Nephron (organoid): ENCODE measurements at regions not wholly inside any gene's neighbourhood (a gene's known extent, or its start where the extent isn't known, plus 50 kb on each side); places are given as distances from the start of the nearest gene placed in this dataset.
A peak's percentile ranks its signal among the peaks of the same experiment; 100 is the strongest.

Experiments
- H3K27ac Mint-ChIP-seq, 3 experiments: 2 replicates each; pipeline ENCODE4 v1.8.0; 2020; ENCODE audit warnings: mixed read lengths in 3 of 3, mild to moderate bottlenecking in 2 of 3, moderate library complexity in 1 of 3
- H3K27me3 Mint-ChIP-seq: 2 replicates; pipeline ENCODE4 v1.8.0; 2021; ENCODE audit warnings: low read depth, mild to moderate bottlenecking, moderate library complexity, mixed read lengths
- H3K36me3 Mint-ChIP-seq: 2 replicates; pipeline ENCODE4 v1.8.0; 2020; ENCODE audit warnings: low read depth, mixed read lengths
- H3K4me1 Mint-ChIP-seq: 2 replicates; pipeline ENCODE4 v1.8.0; 2020; ENCODE audit warnings: mixed read lengths
- H3K4me3 Mint-ChIP-seq, 3 experiments: 2 replicates each; pipeline ENCODE4 v1.8.0; 2020; ENCODE audit warnings: mild to moderate bottlenecking in 3 of 3, mixed read lengths in 3 of 3, moderate library complexity in 2 of 3
- H3K9me3 Mint-ChIP-seq: 2 replicates; pipeline ENCODE4 v1.8.0; 2020; ENCODE audit warnings: mixed read lengths
- TF ChIP-seq, protein P1 (sequence below), 3 experiments: fragments of 200-600 bp; sonication (generic); IDR thresholded peaks; one replicate each; pipeline ENCODE4 v1.5.0; 2021; ENCODE audit warnings: antibody characterized with exemption in 3 of 3; ENCODE audit not compliant: unreplicated experiment in 3 of 3

DNA sequence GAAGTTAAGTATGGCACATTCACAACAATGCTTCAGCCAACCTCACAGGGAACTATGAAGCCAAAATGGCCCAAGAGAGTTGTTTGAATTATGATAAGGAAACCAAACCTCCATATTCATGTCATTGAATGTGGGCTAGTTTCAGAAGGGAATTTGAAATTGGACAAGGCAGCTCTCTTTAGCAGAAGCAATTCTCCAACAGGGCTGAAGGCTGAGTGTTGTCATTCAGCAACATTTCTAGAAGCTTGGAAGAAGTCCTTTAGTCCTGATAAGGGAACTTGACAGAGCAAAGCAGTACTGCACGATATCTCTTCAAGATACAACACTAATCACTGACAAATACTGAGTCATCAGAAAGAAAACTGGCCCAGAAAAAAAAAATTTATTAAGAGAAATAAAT, 115.4 kb downstream of the SLC25A46 start:
- Mint-ChIP-seq H3K36me3 (no peaks in the 10 kb centered on the region), H3K27ac (no peak overlapping the region), H3K4me3 (no peak overlapping the region)

DNA sequence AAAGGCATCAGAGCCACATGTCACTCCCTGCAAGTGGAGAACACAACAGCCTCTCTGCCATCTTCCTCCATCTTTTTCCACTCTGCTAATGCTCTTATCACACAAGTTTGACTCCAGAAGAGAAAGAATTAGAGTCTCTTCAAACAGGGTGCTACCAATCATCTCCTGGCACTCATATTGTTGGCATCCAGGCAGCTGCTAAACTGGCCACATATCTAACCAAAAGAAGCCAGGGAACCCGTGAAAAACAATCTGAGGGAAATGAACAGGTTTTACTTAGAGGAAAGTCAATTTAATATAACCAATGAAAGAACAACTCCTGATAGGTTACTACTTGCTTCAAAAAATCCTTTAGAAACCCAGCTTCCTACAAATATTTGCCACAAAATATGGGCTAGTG, 117.2 kb downstream of the SLC25A46 start:
- TF ChIP-seq, protein P1, sequence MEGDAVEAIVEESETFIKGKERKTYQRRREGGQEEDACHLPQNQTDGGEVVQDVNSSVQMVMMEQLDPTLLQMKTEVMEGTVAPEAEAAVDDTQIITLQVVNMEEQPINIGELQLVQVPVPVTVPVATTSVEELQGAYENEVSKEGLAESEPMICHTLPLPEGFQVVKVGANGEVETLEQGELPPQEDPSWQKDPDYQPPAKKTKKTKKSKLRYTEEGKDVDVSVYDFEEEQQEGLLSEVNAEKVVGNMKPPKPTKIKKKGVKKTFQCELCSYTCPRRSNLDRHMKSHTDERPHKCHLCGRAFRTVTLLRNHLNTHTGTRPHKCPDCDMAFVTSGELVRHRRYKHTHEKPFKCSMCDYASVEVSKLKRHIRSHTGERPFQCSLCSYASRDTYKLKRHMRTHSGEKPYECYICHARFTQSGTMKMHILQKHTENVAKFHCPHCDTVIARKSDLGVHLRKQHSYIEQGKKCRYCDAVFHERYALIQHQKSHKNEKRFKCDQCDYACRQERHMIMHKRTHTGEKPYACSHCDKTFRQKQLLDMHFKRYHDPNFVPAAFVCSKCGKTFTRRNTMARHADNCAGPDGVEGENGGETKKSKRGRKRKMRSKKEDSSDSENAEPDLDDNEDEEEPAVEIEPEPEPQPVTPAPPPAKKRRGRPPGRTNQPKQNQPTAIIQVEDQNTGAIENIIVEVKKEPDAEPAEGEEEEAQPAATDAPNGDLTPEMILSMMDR (IDR thresholded peaks at IDR 0.05; ENCODE audit: unreplicated experiment in 3 of 3), result no peak
- Mint-ChIP-seq H3K9me3 (no peaks in the 10 kb centered on the region), H3K27ac (no peak overlapping the region), H3K27me3 (peaks cover 7% of the 10 kb centered on the region), H3K36me3 (no peaks in the 10 kb centered on the region), H3K4me1 (no peaks in the 10 kb centered on the region), H3K4me3 (no peak overlapping the region)

More for the DNA sequence above, 115.4 kb downstream of the SLC25A46 start:
- TF ChIP-seq, protein P1 (IDR thresholded peaks at IDR 0.05; ENCODE audit: unreplicated experiment in 3 of 3), result no peak
- no peaks in the 10 kb centered on the region for H3K27me3 Mint-ChIP-seq
- H3K4me1 Mint-ChIP-seq, result no peaks in the 10 kb centered on the region
- H3K9me3 Mint-ChIP-seq, result peaks cover 4% of the 10 kb centered on the region

GRCh38 chr5:110865400-110866094, 126.7 kb downstream of the SLC25A46 start:
- H3K27ac Mint-ChIP-seq, result no peak overlapping the region
- H3K4me3 Mint-ChIP-seq, result no peak overlapping the region
- H3K27me3 Mint-ChIP-seq, result peaks cover 5% of the 10 kb centered on the region
- TF ChIP-seq, protein P1 (IDR thresholded peaks at IDR 0.05; ENCODE audit: unreplicated experiment in 3 of 3), result peak; percentile 23 to 53 (median 39)
- no peaks in the 10 kb centered on the region for H3K9me3 Mint-ChIP-seq
- H3K36me3 Mint-ChIP-seq, result no peaks in the 10 kb centered on the region
- H3K4me1 Mint-ChIP-seq, result no peaks in the 10 kb centered on the region

GRCh38 chr5:110869927-110870326, 131.1 kb downstream of the SLC25A46 start:
- Mint-ChIP-seq H3K27me3 (peaks cover 7% of the 10 kb centered on the region), H3K27ac (no peak overlapping the region), H3K36me3 (no peaks in the 10 kb centered on the region), H3K4me1 (no peaks in the 10 kb centered on the region), H3K4me3 (no peak overlapping the region), H3K9me3 (no peaks in the 10 kb centered on the region)
- TF ChIP-seq, protein P1 (IDR thresholded peaks at IDR 0.05; ENCODE audit: unreplicated experiment in 3 of 3), result no peak

- Mint-ChIP-seq H3K4me1 (no peaks in the 10 kb centered on the region), H3K36me3 (no peaks in the 10 kb centered on the region), H3K9me3 (no peaks in the 10 kb centered on the region), H3K27ac (no peak overlapping the region), H3K4me3 (no peak overlapping the region), H3K27me3 (peaks cover 7% of the 10 kb centered on the region)
- TF ChIP-seq, protein P1 (IDR thresholded peaks at IDR 0.05; ENCODE audit: unreplicated experiment in 3 of 3), result no peak
These were observed 133.4 kb downstream of the SLC25A46 start for GRCh38 chr5:110872200-110872599.

DNA sequence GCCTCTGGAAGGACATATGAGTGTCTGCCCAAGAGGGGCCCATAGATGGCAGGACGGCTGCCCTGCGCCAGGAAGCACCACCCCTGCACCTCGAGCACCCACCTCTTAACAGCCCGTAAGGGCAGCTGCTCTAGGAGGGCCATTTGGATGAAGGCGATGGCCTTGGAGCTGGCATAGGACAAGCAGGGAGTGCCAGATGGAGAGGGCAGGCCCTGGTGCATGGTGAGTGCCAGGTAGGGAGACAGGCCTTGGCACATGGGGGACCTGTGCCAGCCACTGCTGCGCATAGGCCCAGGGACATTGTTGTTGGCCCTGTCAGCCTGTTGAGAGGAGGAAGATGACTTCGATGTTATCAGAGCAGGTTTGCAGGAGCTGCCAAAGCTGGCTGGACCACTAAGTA, 134.2 kb downstream of the SLC25A46 start:
- no peaks in the 10 kb centered on the region for H3K9me3 Mint-ChIP-seq
- no peaks in the 10 kb centered on the region for H3K36me3 Mint-ChIP-seq
- TF ChIP-seq, protein P1 (IDR thresholded peaks at IDR 0.05; ENCODE audit: unreplicated experiment in 3 of 3), result no peak
- H3K27me3 Mint-ChIP-seq, result peaks cover 7% of the 10 kb centered on the region
- H3K27ac Mint-ChIP-seq, result no peak overlapping the region
- no peak overlapping the region for H3K4me3 Mint-ChIP-seq
- no peaks in the 10 kb centered on the region for H3K4me1 Mint-ChIP-seq
